CD4-positive, alpha-beta T cell treated with Interleukin-17A for 4 hours (primary cell): ENCODE measurements at regions not wholly inside any gene's neighbourhood (a gene's known extent, or its start where the extent isn't known, plus 50 kb on each side); places are given as distances from the start of the nearest gene placed in this dataset.
"Not testable (repeated sequence)": the region's sequence is repeated elsewhere in the genome, so short reads cannot be mapped to it uniquely, and the experiment has no call there.

Source experiments
- DNase-seq: peaks from one replicate; pipeline ENCODE4 v3.0.0-alpha.2; 2020; ENCODE audit warnings: mixed read lengths

DNA sequence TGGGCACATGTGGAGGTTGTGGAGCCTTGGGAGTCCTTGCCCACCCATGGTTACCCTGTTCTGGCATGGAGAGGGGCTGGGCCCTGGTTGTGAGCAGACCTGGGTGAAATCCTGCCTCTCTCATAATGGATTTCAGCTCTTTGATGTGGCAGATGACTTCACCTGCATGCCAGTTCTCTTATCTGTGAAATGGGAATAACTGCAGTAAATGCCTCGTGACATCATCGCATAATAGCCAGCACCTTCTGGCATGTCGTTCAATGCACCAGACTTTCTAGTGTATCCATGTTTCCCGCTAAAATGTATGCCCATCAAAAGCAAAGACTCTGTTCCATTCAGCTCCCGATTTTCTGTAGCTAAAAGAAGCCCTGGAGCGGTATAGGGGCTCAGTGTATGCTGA lies 197.6 kb downstream of the MAF start:
- no peak for DNase-seq

GRCh38 chr16:79402356-79402755 lies 198.2 kb downstream of the MAF start:
- no peak for DNase-seq

- DNase-seq: no peak
Measured at GRCh38 chr16:79401782-79402181, 198.8 kb downstream of the MAF start.

DNA sequence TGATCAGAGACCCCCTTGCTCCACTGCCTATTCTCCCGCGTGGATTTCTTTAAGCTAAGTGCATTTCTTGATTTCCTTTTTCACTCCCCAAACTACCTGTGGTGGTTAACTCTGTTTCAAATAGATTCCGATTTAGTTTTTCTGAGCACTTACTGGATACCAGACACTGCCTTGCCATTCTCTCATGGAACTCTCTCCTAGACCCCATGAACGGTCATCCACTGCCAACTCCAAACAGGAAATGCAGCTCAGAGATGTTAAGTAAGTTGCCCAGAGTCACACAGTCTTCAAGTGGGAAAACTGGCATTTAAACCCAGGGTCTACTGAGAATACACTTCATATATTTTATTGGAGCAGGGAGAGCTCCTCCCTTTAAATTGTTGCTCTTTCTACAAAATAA lies 199.4 kb downstream of the MAF start:
- no peak for DNase-seq

- no peak for DNase-seq
Measured at GRCh38 chr16:79400462-79401149, 199.9 kb downstream of the MAF start.

DNA sequence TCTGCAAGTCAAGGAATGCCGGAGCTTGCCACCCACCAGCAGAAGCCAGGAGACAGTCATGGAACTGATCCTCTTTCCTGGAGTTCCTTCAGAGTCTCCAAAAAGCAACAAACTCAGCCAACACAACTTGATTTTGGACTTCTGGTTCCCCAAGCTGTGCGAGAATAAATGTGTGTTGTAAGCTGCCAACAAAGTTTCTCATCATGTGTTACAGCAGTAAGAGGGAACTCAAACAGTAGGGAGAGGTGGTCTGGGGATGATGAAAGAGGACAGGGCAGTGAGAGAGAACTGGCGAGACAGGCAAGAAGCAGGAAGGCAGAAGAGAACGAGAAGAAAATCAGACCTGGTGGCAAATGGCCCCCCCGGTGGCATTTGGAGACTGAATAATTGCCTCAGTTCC lies 204.9 kb downstream of the MAF start:
- no peak for DNase-seq

DNA sequence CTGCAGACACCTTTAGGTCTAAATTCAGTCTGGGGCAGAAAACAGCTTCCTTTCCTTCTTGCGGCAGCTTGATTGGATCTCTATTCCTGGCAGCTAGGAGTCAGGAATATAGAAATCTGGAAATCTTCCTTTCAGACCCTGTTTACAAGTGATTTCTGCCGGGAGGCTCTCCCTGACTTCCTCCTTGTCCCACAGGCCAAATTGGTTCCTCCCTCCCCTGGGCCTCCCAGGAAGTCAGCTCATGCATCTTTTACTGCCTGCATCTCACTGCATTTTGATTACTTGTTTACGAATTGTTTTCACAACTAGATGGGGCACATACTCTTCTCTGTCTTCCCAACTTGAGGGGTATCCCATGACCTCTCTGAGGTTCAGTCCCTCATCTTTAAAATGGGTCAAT lies 206.3 kb downstream of the MAF start:
- DNase-seq: no peak

- no peak for DNase-seq
Measured at GRCh38 chr16:79393564-79393963, 207.0 kb downstream of the MAF start.

- no peak for DNase-seq
Measured at GRCh38 chr16:79393127-79393526, 207.4 kb downstream of the MAF start.

- DNase-seq: no peak
Measured at GRCh38 chr16:79392081-79392480, 208.5 kb downstream of the MAF start.

GRCh38 chr16:79391395-79391794 lies 209.1 kb downstream of the MAF start:
- DNase-seq: no peak

DNA sequence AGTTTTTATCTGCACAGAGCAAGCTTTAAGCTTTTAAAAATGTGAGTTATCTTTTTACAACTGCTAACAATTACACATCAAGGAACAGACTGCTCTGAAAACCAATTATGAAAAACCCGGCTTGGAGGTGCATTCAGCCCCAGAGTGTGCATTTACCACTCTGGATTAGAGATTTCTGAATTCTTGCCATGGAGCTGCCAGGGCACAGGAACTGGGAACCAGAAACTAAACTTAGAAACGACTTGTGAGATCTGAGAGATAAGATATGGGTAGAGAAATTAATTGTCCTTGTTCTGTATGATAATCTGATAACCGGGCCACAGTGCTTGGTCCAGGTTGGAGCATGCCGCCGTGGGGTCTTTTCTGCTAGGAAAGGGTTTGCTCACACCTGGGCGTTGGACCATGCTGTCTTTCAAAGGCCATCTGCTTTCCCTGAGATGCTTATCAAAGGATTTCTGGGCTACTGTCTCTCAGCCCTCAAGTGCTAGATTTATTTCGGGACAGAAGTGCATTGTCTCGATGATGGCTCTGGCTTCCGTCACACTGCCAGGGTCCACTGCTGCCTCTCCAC lies 210.0 kb downstream of the MAF start:
- no peak for DNase-seq

DNA sequence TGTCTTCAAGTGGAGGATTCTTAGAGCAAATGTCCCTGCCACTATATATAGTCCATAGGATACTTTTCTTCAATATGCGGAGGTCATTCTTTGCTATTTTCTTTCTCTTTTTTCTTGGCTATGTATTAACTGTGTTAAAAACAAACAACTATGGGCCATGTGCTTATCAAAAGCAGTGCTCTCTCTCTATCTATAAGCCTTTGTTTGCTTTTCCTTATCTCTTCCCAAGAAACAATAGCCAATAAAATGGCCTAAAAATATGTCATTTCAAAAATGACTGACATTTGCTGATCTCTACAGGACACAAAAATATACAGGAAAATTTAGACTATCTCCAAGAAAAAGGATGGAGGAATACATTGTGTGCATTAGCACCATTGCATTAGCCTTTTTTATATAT lies 212.1 kb downstream of the MAF start:
- no peak for DNase-seq

DNA sequence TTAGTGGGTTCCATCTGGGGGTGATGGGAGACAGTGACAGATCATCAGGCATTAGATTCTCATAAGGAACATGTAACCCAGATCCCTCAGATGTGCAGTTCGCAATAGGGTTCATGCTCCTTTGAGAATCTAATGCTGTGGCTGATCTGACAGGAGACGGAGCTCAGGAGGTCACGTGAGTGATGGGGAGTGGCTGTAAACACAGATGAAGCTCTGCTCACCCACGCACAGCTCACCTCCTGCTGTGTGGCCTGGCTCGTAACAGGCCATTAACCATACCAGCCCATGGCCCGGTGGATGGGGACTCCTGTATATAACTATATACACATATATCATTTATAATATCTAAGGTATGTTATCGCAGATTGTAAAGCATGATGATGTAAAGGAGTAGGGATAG lies 214.2 kb downstream of the MAF start:
- no peak for DNase-seq

DNA sequence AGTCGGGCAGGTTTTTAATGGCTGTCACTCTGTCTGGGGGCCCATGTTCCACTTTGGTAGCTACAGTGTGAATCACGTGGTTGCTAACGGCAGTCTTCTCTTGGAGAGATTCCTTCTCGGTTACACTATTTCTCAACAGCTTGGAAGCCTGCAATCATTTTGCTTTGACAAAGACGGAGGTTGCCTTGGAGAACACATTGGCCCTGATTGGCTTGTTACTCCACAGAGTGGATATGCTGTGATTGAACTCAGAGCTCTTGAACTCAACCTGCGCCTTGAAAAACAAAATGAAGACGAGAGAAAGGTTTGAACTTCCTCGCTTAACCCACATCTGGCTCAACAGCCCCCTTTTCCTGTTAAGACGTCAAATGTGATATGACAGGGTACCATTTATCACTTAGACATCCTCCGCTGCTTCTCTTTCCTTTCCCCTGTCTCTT lies 218.9 kb downstream of the MAF start:
- no peak for DNase-seq

GRCh38 chr16:79380995-79381602 lies 219.4 kb downstream of the MAF start:
- peak; percentile 21 for DNase-seq

GRCh38 chr16:79379095-79379494 lies 221.4 kb downstream of the MAF start:
- no peak for DNase-seq

DNA sequence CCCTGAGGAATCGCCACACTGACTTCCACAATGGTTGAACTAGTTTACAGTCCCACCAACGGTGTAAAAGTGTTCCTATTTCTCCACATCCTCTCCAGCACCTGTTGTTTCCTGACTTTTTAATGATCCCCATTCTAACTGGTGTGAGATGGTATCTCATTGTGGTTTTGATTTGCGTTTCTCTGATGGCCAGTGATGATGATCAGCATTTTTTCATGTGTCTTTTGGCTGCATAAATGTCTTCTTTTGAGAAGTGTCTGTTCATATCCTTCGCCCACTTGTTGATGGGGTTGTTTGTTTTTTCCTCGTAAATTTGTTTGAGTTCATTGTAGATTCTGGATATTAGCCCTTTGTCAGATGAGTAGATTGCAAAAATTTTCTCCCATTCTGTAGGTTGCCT lies 223.5 kb downstream of the MAF start:
- not testable (repeated sequence) for DNase-seq

DNA sequence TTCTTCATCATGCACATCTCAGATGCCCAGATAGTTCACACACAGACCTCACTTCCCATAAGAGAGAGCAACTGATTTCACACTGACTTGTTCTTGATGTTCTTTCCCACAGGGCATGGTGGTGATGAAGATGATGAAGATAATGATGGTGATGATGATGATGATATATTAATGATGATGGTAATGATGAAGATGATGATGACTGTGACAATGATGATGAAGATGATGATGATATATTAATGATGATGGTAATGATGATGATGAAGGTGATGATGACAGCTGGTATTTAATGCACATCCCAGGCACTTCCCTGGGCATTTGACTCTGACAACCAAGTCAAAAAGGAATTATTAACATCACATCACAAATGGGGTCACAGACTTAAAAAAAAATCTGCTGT lies 225.2 kb downstream of the MAF start:
- no peak for DNase-seq

DNA sequence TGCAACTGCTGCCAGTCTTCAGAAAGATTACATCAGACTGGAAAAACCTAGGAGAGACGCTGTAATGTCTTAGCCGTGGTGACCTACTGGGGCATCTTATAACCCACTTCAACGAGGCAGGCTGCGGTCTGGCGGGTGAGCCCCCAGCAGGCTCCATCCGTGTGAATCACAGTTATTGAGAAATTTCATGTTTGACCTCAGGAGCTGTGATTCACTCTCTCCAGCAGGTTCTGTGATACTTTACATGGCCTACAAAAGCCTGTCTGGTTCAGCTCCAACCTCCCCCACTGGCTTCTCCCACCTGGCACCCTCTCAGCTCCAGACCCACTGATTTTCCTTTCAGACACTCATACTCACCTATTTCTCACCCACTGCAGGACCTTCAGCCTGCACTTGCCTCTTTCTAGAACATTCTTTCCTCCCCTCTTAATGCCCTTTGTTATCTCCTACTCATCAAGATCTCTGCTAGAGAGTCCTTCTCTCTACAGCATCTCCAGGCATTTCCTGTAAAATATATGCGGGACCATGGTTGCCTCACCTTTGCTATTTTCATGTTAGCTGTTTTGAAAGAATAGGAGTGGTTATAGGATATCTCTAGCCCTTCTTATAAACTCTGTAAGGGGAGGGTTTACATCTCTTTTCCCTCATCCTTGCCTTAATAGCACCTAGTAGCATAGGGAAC lies 227.9 kb downstream of the MAF start:
- peak; percentile 9 for DNase-seq

GRCh38 chr16:79370736-79371135 lies 229.8 kb downstream of the MAF start:
- DNase-seq: no peak

DNA sequence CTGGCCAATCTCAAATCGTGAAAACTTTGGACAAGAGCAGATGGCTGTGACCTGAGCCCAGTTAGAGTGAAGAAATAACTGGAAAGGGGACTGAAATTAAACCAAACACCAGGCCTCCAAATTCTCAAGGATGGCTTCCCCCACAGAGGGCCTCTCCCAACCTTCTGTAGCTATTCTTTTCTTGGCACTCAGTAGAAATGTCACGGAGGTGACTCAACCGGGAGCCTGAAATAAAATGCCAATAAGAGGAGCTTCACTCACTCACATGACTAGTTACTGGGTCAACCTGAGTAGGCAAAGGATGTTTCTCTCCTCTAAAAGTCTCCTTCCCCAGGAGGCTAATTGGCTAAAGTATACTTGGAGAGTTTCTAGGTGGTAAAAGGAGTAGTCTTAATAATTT lies 230.7 kb downstream of the MAF start:
- DNase-seq: no peak

GRCh38 chr16:79367822-79368221 lies 232.7 kb downstream of the MAF start:
- no peak for DNase-seq

- DNase-seq: no peak
Measured at GRCh38 chr16:79366635-79367034, 233.9 kb downstream of the MAF start.
